ENCODE measurements at regions not wholly inside any gene's neighbourhood (a gene's known extent, or its start where the extent isn't known, plus 50 kb on each side); places are given as distances from the start of the nearest gene placed in this dataset.

- no TSS peak for BruUV-seq (replicated peaks)
- no peaks in the 10 kb centered on the region for H3K36me3 ChIP-seq (ENCODE audit: insufficient read depth, low read length, poor library complexity, severe bottlenecking)
- CTCF ChIA-PET: no interaction called here
- TF ChIP-seq CTCF (conservative IDR thresholded peaks at IDR 0.05; ENCODE audit: low read depth, low read length) (no peak), EZH2 (IDR thresholded peaks at IDR 0.05; ENCODE audit: borderline replicate concordance, low read depth, low read length, poor library complexity, severe bottlenecking) (no peak)
- no peak for DNase-seq (ENCODE audit: low spot score)
- intact Hi-C loops (cut with micrococcal nuclease; ENCODE audit: unreplicated experiment): no loop called here
- H3K4me1 ChIP-seq (ENCODE audit: insufficient read depth, low read length, poor library complexity, severe bottlenecking): no peaks in the 10 kb centered on the region
- no peak overlapping the region for H3K4me3 ChIP-seq (ENCODE audit: low read depth, low read length, poor library complexity, severe bottlenecking)
- peaks cover 22% of the 10 kb centered on the region for H3K27me3 ChIP-seq (replicated peaks; ENCODE audit: insufficient read depth, low read depth, low read length, poor library complexity)
- POLR2A ChIA-PET (ENCODE audit: low non-redundant PET): no interaction called here
- no peak overlapping the region for H3K27ac ChIP-seq (ENCODE audit: low read depth, low read length, poor library complexity, severe bottlenecking)
- no peaks in the 10 kb centered on the region for H3K9me3 ChIP-seq (ENCODE audit: low read depth, low read length, poor library complexity, severe bottlenecking)
Observed at GRCh38 chr16:86739808-86740207, 161.5 kb downstream of the FOXL1 start.

- BruUV-seq (replicated peaks): no TSS peak
- CTCF ChIA-PET: no interaction called here
- Histone ChIP-seq H3K9me3 (ENCODE audit: low read depth, low read length, poor library complexity, severe bottlenecking) (no peaks in the 10 kb centered on the region), H3K4me3 (ENCODE audit: low read depth, low read length, poor library complexity, severe bottlenecking) (no peak overlapping the region), H3K27ac (ENCODE audit: low read depth, low read length, poor library complexity, severe bottlenecking) (no peak overlapping the region), H3K36me3 (ENCODE audit: insufficient read depth, low read length, poor library complexity, severe bottlenecking) (no peaks in the 10 kb centered on the region), H3K27me3 (replicated peaks; ENCODE audit: insufficient read depth, low read depth, low read length, poor library complexity) (peaks cover 20% of the 10 kb centered on the region), H3K4me1 (ENCODE audit: insufficient read depth, low read length, poor library complexity, severe bottlenecking) (no peaks in the 10 kb centered on the region)
- TF ChIP-seq EZH2 (IDR thresholded peaks at IDR 0.05; ENCODE audit: borderline replicate concordance, low read depth, low read length, poor library complexity, severe bottlenecking) (no peak), CTCF (conservative IDR thresholded peaks at IDR 0.05; ENCODE audit: low read depth, low read length) (no peak)
- POLR2A ChIA-PET (ENCODE audit: low non-redundant PET): no interaction called here
- DNase-seq (ENCODE audit: low spot score): no peak
- intact Hi-C loops (cut with micrococcal nuclease; ENCODE audit: unreplicated experiment): no loop called here
Observed at GRCh38 chr16:86740298-86740697, 161.9 kb downstream of the FOXL1 start.

GRCh38 chr16:86740906-86741799 lies 162.8 kb downstream of the FOXL1 start:
- no peaks in the 10 kb centered on the region for H3K9me3 ChIP-seq (ENCODE audit: low read depth, low read length, poor library complexity, severe bottlenecking)
- H3K27me3 ChIP-seq (replicated peaks; ENCODE audit: insufficient read depth, low read depth, low read length, poor library complexity): peaks cover 18% of the 10 kb centered on the region
- H3K36me3 ChIP-seq (ENCODE audit: insufficient read depth, low read length, poor library complexity, severe bottlenecking): no peaks in the 10 kb centered on the region
- DNase-seq (ENCODE audit: low spot score): peak; percentile 52
- ChIA-PET POLR2A (ENCODE audit: low non-redundant PET) (no interaction called here), CTCF (no interaction called here)
- H3K27ac ChIP-seq (ENCODE audit: low read depth, low read length, poor library complexity, severe bottlenecking): no peak overlapping the region
- no TSS peak for BruUV-seq (replicated peaks)
- TF ChIP-seq EZH2 (IDR thresholded peaks at IDR 0.05; ENCODE audit: borderline replicate concordance, low read depth, low read length, poor library complexity, severe bottlenecking) (no peak), CTCF (conservative IDR thresholded peaks at IDR 0.05; ENCODE audit: low read depth, low read length) (no peak)
- no peaks in the 10 kb centered on the region for H3K4me1 ChIP-seq (ENCODE audit: insufficient read depth, low read length, poor library complexity, severe bottlenecking)
- intact Hi-C loops (cut with micrococcal nuclease; ENCODE audit: unreplicated experiment): no loop called here
- no peak overlapping the region for H3K4me3 ChIP-seq (ENCODE audit: low read depth, low read length, poor library complexity, severe bottlenecking)
